HEK293 (cell line): ENCODE measurements at regions not wholly inside any gene's neighbourhood (a gene's known extent, or its start where the extent isn't known, plus 50 kb on each side); places are given as distances from the start of the nearest gene placed in this dataset.
"Not testable (repeated sequence)": the region's sequence is repeated elsewhere in the genome, so short reads cannot be mapped to it uniquely, and the experiment has no call there.

ENCODE experiments used
- KLF7 ChIP-seq: fragments of 450-650 bp; formaldehyde crosslinking; IDR thresholded peaks from 2 replicates; pipeline ENCODE4 v1.5.1; 2016; ENCODE audit warnings: missing biosample characterization, missing genetic modification characterization, borderline replicate concordance
- SETDB1 ChIP-seq: IDR thresholded peaks from one replicate; pipeline ENCODE4 v1.6.1; 2017; ENCODE audit warnings: mild to moderate bottlenecking, low read length, moderate library complexity, mixed read lengths; ENCODE audit not compliant: insufficient read length
- ZBTB8A ChIP-seq: fragments of 450-650 bp; formaldehyde crosslinking; IDR thresholded peaks from 2 replicates; pipeline ENCODE4 v1.5.1; 2016; ENCODE audit warnings: missing biosample characterization, missing genetic modification characterization
- ZFP37 ChIP-seq: fragments of 450-650 bp; formaldehyde crosslinking; IDR thresholded peaks from 2 replicates; pipeline ENCODE4 v1.5.1; 2016; ENCODE audit warnings: missing biosample characterization, missing genetic modification characterization
- ZNF121 ChIP-seq: fragments of 450-650 bp; formaldehyde crosslinking; IDR thresholded peaks from 2 replicates; pipeline ENCODE4 v1.5.1; 2016; ENCODE audit warnings: missing biosample characterization, missing genetic modification characterization
- ZNF146 ChIP-seq: fragments of 450-650 bp; formaldehyde crosslinking; IDR thresholded peaks from 2 replicates; pipeline ENCODE4 v1.5.1; 2016; ENCODE audit warnings: missing biosample characterization, missing genetic modification characterization
- ZNF23 ChIP-seq: fragments of 450-650 bp; formaldehyde crosslinking; IDR thresholded peaks from 2 replicates; pipeline ENCODE4 v1.5.1; 2016; ENCODE audit warnings: missing biosample characterization, missing genetic modification characterization, borderline replicate concordance
- ZNF266 ChIP-seq: fragments of 450-650 bp; formaldehyde crosslinking; IDR thresholded peaks from 2 replicates; pipeline ENCODE4 v1.5.1; 2016; ENCODE audit warnings: missing biosample characterization, missing genetic modification characterization, low read depth
- ZNF558 ChIP-seq: fragments of 450-650 bp; formaldehyde crosslinking; IDR thresholded peaks from 2 replicates; pipeline ENCODE4 v1.5.1; 2016; ENCODE audit warnings: missing biosample characterization, missing genetic modification characterization
- ZNF658 ChIP-seq: fragments of 450-650 bp; formaldehyde crosslinking; IDR thresholded peaks from 2 replicates; pipeline ENCODE4; 2016; ENCODE audit warnings: missing biosample characterization, missing genetic modification characterization
- ZNF777 ChIP-seq: fragments of 450-650 bp; formaldehyde crosslinking; IDR thresholded peaks from 2 replicates; pipeline ENCODE4 v1.5.1; 2017; ENCODE audit warnings: missing biosample characterization, missing genetic modification characterization, borderline replicate concordance
- ZNF830 ChIP-seq: fragments of 450-650 bp; IDR thresholded peaks from 2 replicates; pipeline ENCODE4 v1.5.0; 2018; ENCODE audit warnings: missing biosample characterization, missing genetic modification characterization, low read depth, mild to moderate bottlenecking, moderate library complexity
- ZXDB ChIP-seq: fragments of 450-650 bp; formaldehyde crosslinking; IDR thresholded peaks from 2 replicates; pipeline ENCODE4 v1.5.1; 2016; ENCODE audit warnings: missing biosample characterization, missing genetic modification characterization
- TF ChIP-seq, protein P1 (sequence below): fragments of 450-650 bp; formaldehyde crosslinking; IDR thresholded peaks from 2 replicates; pipeline ENCODE4 v1.5.1; 2016; ENCODE audit warnings: missing biosample characterization, missing genetic modification characterization

- TF ChIP-seq ZFP37 (tag by site-specific recombination); ZNF658 (tag by site-specific recombination); ZNF830; ZNF23; ZNF146 (tag by site-specific recombination); ZXDB (tag by site-specific recombination); KLF7 (tag by site-specific recombination); ZBTB8A (tag by site-specific recombination); ZNF121; ZNF558 (tag by site-specific recombination); ZNF777 (tag by site-specific recombination); ZNF266 (tag by site-specific recombination): not testable (repeated sequence)
- TF ChIP-seq, protein P1, sequence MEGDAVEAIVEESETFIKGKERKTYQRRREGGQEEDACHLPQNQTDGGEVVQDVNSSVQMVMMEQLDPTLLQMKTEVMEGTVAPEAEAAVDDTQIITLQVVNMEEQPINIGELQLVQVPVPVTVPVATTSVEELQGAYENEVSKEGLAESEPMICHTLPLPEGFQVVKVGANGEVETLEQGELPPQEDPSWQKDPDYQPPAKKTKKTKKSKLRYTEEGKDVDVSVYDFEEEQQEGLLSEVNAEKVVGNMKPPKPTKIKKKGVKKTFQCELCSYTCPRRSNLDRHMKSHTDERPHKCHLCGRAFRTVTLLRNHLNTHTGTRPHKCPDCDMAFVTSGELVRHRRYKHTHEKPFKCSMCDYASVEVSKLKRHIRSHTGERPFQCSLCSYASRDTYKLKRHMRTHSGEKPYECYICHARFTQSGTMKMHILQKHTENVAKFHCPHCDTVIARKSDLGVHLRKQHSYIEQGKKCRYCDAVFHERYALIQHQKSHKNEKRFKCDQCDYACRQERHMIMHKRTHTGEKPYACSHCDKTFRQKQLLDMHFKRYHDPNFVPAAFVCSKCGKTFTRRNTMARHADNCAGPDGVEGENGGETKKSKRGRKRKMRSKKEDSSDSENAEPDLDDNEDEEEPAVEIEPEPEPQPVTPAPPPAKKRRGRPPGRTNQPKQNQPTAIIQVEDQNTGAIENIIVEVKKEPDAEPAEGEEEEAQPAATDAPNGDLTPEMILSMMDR (tag by site-specific recombination) = not testable (repeated sequence)
- TF ChIP-seq SETDB1 = peak; percentile 55
Measured at GRCh38 chr14:53395267-53395666, 242.1 kb upstream of the DDHD1 start.
